Activated T-cell treated with anti-CD3 and anti-CD28 coated beads, Interleukin-2, amount 50 U/mL, for 72 hours (primary cell): ENCODE measurements at regions not wholly inside any gene's neighbourhood (a gene's known extent, or its start where the extent isn't known, plus 50 kb on each side); places are given as distances from the start of the nearest gene placed in this dataset.
A peak's percentile ranks its signal among the peaks of the same experiment; 100 is the strongest.
"Not testable (repeated sequence)": the region's sequence is repeated elsewhere in the genome, so short reads cannot be mapped to it uniquely, and the experiment has no call there.

Source experiments
- ATAC-seq, 2 donors: fragments of 150-1000 bp; cut with Tn5 transposase; replicated peaks in 1 of 2; 2 replicates each; pipeline ENCODE4 v1.10.0; 2021; ENCODE audit warnings: moderate library complexity in 2 of 2, mild to moderate bottlenecking in 1 of 2
- DNase-seq, 2 donors: peaks; one replicate each; pipeline ENCODE4 v3.0.0; 2021 to 2022; ENCODE audit warnings: mixed read lengths in 1 of 2
- H3K27ac Mint-ChIP-seq: one replicate; pipeline ENCODE4 v1.8.0; 2022; ENCODE audit warnings: mild to moderate bottlenecking, moderate library complexity, mixed read lengths
- H3K27me3 Mint-ChIP-seq: one replicate; pipeline ENCODE4 v1.8.0; 2022; ENCODE audit warnings: low read depth, mixed read lengths
- H3K36me3 Mint-ChIP-seq, 2 donors: one replicate each; pipeline ENCODE4 v1.8.0; 2022; ENCODE audit warnings: mixed read lengths in 2 of 2, mild to moderate bottlenecking in 1 of 2; ENCODE audit not compliant: insufficient read depth in 2 of 2
- H3K4me1 Mint-ChIP-seq: one replicate; pipeline ENCODE4 v1.8.0; 2022; ENCODE audit warnings: low read depth, mixed read lengths
- H3K4me3 Mint-ChIP-seq, 2 donors: one replicate each; pipeline ENCODE4 v1.8.0; 2022; ENCODE audit warnings: mild to moderate bottlenecking in 2 of 2, mixed read lengths in 2 of 2, moderate library complexity in 2 of 2
- H3K9me3 Mint-ChIP-seq, 2 donors: one replicate each; pipeline ENCODE4 v1.8.0; 2022; ENCODE audit warnings: mixed read lengths in 2 of 2

DNA sequence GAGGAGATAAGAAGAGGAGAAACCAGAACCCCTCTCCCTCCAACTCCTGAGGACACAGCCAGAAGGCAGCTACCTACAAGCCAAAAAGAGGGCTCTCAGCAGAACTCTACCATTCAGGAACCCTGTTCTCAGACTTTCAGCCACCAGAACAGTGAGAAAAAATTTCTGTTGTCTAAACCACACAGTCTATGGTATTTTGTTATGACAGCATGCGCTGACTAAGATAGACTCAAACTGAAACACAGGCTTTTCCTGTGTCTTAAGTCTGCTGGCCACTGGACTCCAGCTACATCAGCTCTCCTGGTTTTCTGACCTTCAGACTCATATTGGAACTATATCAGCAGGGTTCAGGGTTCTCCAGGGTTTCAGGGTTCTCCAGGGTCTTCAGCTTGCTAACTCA lies 126.5 kb upstream of the TNFSF4 start:
- ATAC-seq: peak; percentile 74 to 87
- H3K4me3 Mint-ChIP-seq: no peak overlapping the region
- peaks cover 0 to 2% of the 10 kb centered on the region in 2 donors for H3K36me3 Mint-ChIP-seq
- no peaks in the 10 kb centered on the region for H3K9me3 Mint-ChIP-seq
- no peaks in the 10 kb centered on the region for H3K27me3 Mint-ChIP-seq
- DNase-seq: peak in 1 of 2 donors; percentile 24
- H3K4me1 Mint-ChIP-seq: peaks cover 23% of the 10 kb centered on the region
- H3K27ac Mint-ChIP-seq: no peak overlapping the region

DNA sequence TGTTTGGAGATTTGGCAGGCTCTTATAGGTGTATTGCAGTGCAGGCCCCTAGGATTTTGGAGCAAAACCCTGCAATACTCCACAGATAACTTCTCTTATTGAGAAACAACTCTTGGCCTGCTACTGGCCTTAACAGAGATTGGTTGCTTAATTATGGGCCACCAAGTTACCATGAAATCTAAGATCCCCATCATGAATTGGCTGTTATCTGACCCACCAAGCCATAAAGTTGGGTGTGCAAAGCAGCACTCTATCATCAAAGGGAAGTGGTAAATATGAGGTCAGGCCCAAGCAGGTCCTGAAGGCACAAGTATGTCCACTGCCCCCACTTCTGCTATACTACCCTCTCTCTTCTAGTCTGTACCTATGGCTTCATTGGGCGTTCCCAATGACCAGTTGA lies 130.0 kb upstream of the TNFSF4 start:
- ATAC-seq (no peak), DNase-seq (no peak)
- no peak overlapping the region for H3K4me3 Mint-ChIP-seq
- H3K36me3 Mint-ChIP-seq: peaks cover 0 to 2% of the 10 kb centered on the region in 2 donors
- H3K27ac Mint-ChIP-seq: no peak overlapping the region
- no peaks in the 10 kb centered on the region for H3K27me3 Mint-ChIP-seq
- no peaks in the 10 kb centered on the region for H3K9me3 Mint-ChIP-seq
- H3K4me1 Mint-ChIP-seq: peaks cover 12% of the 10 kb centered on the region

DNA sequence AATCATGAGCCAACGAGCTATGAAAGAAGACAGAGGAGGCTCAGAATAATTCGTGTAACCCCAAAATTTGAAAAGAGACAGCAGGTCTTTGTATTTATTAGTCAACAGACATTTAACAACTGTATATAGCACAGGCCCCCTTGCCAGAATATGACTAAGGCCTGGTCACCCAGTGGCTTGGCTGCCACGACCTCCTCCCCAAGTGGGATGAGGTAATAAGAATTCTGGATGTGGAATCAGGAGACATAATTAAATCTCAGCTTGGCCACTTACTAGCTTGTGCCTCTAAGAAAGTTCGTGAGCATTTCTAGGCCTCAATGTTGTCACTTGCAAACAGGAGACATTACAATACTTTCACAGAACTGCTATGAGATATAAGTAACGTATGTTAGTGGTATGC lies 134.2 kb upstream of the TNFSF4 start:
- ATAC-seq (no peak), DNase-seq (no peak)
- Mint-ChIP-seq H3K36me3 (peaks cover 0 to 2% of the 10 kb centered on the region in 2 donors), H3K27me3 (no peaks in the 10 kb centered on the region), H3K4me1 (no peaks in the 10 kb centered on the region), H3K4me3 (no peak overlapping the region), H3K9me3 (no peaks in the 10 kb centered on the region), H3K27ac (no peak overlapping the region)

DNA sequence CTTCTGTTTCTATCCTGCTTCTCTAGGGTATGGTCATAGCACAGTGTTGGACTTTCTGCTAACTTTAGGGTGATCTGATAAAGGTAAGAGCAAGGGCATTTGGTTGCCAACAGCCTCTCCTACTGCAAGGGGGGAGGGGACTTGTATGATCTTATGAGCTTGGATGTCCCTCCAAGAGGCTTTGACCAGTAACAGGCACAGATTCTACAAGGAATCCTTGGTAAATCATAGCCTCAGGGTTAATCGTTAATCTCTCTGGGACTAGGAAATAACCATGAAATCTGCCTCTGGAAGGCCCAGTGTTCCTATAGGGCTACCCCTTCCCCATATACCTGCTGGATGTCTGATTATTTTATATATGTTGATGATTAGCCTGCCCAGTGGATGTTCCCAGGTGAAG lies 134.8 kb upstream of the TNFSF4 start:
- no peaks in the 10 kb centered on the region for H3K9me3 Mint-ChIP-seq
- H3K27ac Mint-ChIP-seq: no peak overlapping the region
- DNase-seq (no peak), ATAC-seq (no peak)
- H3K36me3 Mint-ChIP-seq: peaks cover 0 to 2% of the 10 kb centered on the region in 2 donors
- H3K27me3 Mint-ChIP-seq: no peaks in the 10 kb centered on the region
- no peak overlapping the region for H3K4me3 Mint-ChIP-seq
- no peaks in the 10 kb centered on the region for H3K4me1 Mint-ChIP-seq

- Mint-ChIP-seq H3K27ac (no peak overlapping the region), H3K9me3 (no peaks in the 10 kb centered on the region), H3K27me3 (no peaks in the 10 kb centered on the region), H3K4me3 (no peak overlapping the region), H3K36me3 (peaks cover 0 to 2% of the 10 kb centered on the region in 2 donors), H3K4me1 (no peaks in the 10 kb centered on the region)
- DNase-seq (no peak), ATAC-seq (no peak)
These were observed 134.4 kb upstream of the PRDX6 start for GRCh38 chr1:173342736-173343135.

DNA sequence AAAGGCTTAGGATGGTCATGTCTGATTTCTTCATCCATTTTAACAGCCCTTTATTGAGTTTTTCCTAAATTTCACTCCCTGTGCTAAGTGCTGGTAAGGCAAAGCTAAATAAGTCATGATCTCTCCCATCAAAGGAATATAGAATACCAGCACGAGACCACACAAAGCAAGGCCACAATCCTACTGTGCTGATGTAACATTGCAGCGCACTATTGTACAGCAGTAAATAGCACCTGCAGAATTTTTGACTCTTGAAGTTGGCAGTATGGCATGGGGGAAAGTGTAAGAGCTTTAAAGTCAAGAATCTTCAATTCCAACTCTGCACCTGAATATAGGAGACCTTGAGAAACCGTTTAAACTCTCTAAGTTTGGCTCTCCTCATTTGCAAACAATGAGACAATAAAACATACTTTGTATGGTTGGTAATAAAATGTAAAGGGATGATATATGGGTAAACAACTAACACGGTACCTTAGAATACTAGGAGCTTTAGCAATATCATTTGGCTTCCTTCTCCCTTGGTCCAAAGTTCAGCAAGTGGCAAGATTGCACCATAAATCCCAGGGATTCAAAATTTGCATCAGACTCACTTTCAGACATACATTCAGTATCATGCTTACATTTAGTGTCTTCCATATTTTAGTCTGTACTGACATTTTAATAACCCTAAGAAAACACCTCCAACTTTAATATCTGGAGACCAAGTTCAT lies 132.9 kb upstream of the PRDX6 start:
- Mint-ChIP-seq H3K27ac (no peak overlapping the region), H3K4me1 (no peaks in the 10 kb centered on the region), H3K9me3 (no peaks in the 10 kb centered on the region), H3K27me3 (no peaks in the 10 kb centered on the region), H3K36me3 (no peaks in the 10 kb centered on the region), H3K4me3 (no peak overlapping the region)
- no peak for ATAC-seq
- no peak for DNase-seq

DNA sequence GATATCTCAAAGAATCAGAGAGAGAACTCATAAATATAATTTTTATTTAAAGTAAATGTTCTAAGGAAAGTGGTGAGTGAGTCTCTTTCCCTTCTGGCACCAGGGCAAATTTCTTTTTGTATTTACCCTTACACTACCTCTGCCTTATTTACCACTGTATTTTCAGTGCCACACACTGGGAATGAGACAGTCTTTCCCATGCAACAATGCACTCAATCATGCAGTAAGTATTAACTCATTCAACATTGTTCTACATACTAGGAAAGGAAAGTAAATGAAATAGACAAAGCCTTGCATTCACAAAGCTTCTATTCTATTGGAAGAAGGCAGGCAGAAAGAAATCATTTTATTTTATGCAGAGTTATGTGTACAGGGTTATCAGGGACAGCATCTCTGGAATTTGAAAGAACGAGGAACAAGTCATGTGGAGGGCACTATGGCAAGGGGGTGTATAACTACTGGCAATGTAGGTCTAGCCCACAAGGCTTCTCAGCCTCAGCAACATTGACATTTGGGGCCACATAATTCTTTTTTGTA lies 129.8 kb upstream of the PRDX6 start:
- peaks cover 6 to 7% of the 10 kb centered on the region in 2 donors for H3K36me3 Mint-ChIP-seq

GRCh38 chr1:173352635-173353034 lies 124.5 kb upstream of the PRDX6 start:
- H3K4me1 Mint-ChIP-seq: peaks cover 17% of the 10 kb centered on the region
- H3K27ac Mint-ChIP-seq: not testable (repeated sequence)

More for the DNA sequence above, 129.8 kb upstream of the PRDX6 start:
- no peak for ATAC-seq
- H3K4me1 Mint-ChIP-seq: no peaks in the 10 kb centered on the region
- no peak for DNase-seq
- H3K9me3 Mint-ChIP-seq: peaks cover 8 to 11% of the 10 kb centered on the region in 2 donors
- H3K27ac Mint-ChIP-seq: no peak overlapping the region
- H3K4me3 Mint-ChIP-seq: no peak overlapping the region
- no peaks in the 10 kb centered on the region for H3K27me3 Mint-ChIP-seq

DNA sequence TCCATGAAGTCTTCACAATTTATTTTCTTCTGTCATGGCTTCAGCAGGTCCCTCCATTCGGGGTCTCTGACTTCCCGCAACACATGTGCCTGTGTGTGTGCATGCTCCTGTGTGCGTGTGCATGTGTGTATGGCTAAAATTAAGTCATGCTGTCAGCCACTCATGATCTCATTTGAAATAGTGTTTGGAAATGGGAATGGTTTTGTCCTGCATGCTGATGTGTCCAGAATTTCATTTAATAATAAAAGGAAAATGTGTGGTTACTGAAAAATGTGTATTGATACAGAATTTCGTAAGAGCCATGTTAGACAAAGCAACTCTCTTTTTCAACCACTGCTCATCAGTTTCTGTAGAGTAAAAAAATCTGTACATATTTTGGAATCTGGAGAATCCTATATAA lies 123.8 kb upstream of the PRDX6 start:
- peaks cover 14 to 15% of the 10 kb centered on the region in 2 donors for H3K9me3 Mint-ChIP-seq
- H3K27me3 Mint-ChIP-seq: no peaks in the 10 kb centered on the region
- H3K4me3 Mint-ChIP-seq: no peak overlapping the region
- ATAC-seq: no peak
- H3K36me3 Mint-ChIP-seq: peaks cover 10 to 11% of the 10 kb centered on the region in 2 donors
- peaks cover 17% of the 10 kb centered on the region for H3K4me1 Mint-ChIP-seq
- no peak overlapping the region for H3K27ac Mint-ChIP-seq
- no peak for DNase-seq

More at GRCh38 chr1:173352635-173353034, 124.5 kb upstream of the PRDX6 start:
- not testable (repeated sequence) for ATAC-seq, H3K4me3 Mint-ChIP-seq, H3K27me3 Mint-ChIP-seq, DNase-seq
- Mint-ChIP-seq H3K9me3 (peaks cover 14 to 15% of the 10 kb centered on the region in 2 donors), H3K36me3 (peaks cover 10 to 11% of the 10 kb centered on the region in 2 donors)

- ATAC-seq (no peak), DNase-seq (no peak)
- H3K9me3 Mint-ChIP-seq: peaks cover 14 to 15% of the 10 kb centered on the region in 2 donors
- H3K4me1 Mint-ChIP-seq: peaks cover 17% of the 10 kb centered on the region
- H3K36me3 Mint-ChIP-seq: peaks cover 10 to 11% of the 10 kb centered on the region in 2 donors
- no peak overlapping the region for H3K4me3 Mint-ChIP-seq
- no peaks in the 10 kb centered on the region for H3K27me3 Mint-ChIP-seq
- no peak overlapping the region for H3K27ac Mint-ChIP-seq
These were observed 122.2 kb upstream of the PRDX6 start for GRCh38 chr1:173354937-173355280.

GRCh38 chr1:173355281-173356031 lies 121.7 kb upstream of the PRDX6 start:
- H3K4me1 Mint-ChIP-seq: peaks cover 20% of the 10 kb centered on the region
- peaks cover 12 to 14% of the 10 kb centered on the region in 2 donors for H3K9me3 Mint-ChIP-seq
- ATAC-seq (peak in 1 of 2 donors; percentile 15), DNase-seq (no peak)
- H3K4me3 Mint-ChIP-seq: peak overlapping the region in 1 of 2 donors; percentile 5
- H3K27me3 Mint-ChIP-seq: no peaks in the 10 kb centered on the region
- H3K27ac Mint-ChIP-seq: no peak overlapping the region
- peaks cover 10 to 11% of the 10 kb centered on the region in 2 donors for H3K36me3 Mint-ChIP-seq

DNA sequence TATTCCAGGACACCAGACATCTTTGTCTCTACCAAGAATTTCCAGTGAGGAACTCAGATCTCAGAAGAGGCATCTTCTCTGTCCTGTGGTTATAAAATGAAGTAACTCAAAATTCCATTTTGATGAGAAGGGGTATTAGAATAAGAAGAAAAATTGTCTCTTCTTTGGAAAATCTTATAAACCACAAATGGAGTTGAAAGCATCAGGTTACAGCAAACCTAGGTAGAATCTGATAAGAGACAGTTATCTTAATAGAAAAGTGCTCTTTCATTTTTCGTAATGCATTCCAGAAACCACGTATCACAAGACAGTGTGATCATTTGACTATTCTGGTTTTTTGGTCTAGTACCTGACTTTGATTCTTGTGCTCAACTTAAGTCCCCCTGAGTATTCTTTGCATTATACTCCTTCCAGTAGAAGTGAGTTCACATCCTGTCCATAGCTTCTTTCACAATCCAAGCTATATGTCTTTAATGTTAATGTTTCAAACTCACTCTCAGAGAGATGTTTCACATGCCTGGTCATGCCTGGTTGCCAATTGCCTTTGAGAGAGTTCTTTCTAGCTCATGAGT lies 120.9 kb upstream of the PRDX6 start:
- Mint-ChIP-seq H3K9me3 (peaks cover 9 to 11% of the 10 kb centered on the region in 2 donors), H3K4me1 (peaks cover 26% of the 10 kb centered on the region), H3K36me3 (peaks cover 7 to 11% of the 10 kb centered on the region in 2 donors), H3K4me3 (no peak overlapping the region), H3K27me3 (no peaks in the 10 kb centered on the region), H3K27ac (no peak overlapping the region)
- DNase-seq: no peak
- no peak for ATAC-seq

DNA sequence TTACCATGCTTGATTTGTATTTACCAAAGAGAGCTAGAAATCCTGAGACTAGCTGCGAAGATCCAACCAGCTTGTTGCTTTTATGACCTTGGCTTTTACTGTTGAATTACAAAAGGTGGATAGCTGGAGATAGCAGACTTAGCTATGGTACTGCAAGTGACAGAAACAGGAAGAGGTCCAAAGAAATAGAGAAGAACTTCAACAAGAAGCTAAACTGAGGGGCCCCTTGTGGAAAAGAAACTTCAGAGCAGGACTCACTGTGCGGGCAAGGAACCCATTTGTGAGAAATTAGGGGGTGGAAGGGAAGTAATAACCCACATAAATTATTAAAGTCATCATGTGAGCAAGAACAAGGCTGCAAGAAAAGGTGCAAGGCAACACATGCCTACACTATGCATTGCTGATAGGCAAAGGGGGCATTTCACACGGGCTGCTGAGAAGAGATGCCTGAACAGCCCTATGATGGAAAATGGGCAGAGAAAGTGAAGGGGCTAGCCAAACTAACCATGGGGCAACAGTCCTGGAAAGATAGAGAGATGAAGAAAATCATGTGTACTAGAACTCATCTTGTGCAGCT lies 116.6 kb upstream of the PRDX6 start:
- peaks cover 22% of the 10 kb centered on the region for H3K4me1 Mint-ChIP-seq
- peak overlapping the region; percentile 42 for H3K27ac Mint-ChIP-seq

More for the DNA sequence above, 116.6 kb upstream of the PRDX6 start:
- Mint-ChIP-seq H3K27me3 (no peaks in the 10 kb centered on the region), H3K9me3 (no peaks in the 10 kb centered on the region), H3K36me3 (peaks cover 0 to 2% of the 10 kb centered on the region in 2 donors), H3K4me3 (no peak overlapping the region)
- ATAC-seq (no peak), DNase-seq (no peak)
